A549 (cell line): ENCODE measurements at regions not wholly inside any gene's neighbourhood (a gene's known extent, or its start where the extent isn't known, plus 50 kb on each side); places are given as distances from the start of the nearest gene placed in this dataset.

Experiments used
- ATAC-seq, 2 experiments: fragments of 200-7000 bp in 1 of 2; fragments of >200 bp in 1 of 2; cut with Nextera tagmentation in 1 of 2; cut with Tn5 transposase in 1 of 2; 3 replicates each; pipeline versions ENCODE4 v1.8.0 to v1.9.1; 2018 to 2020; ENCODE audit warnings: mild to moderate bottlenecking in 1 of 2, moderate library complexity in 1 of 2
- CTCF ChIA-PET: fragments of 300-600 bp; sonication (Branson Sonifier 250); formaldehyde crosslinking; extraction: SDS; loops from one replicate; lab custom pipeline; 2021; ENCODE audit warnings: antibody characterized with exemption, inconsistent platforms; lab: Yijun Ruan, JAX
- POLR2A ChIA-PET: fragments of 350-600 bp; formaldehyde crosslinking; extraction: SDS; loops from one replicate; lab custom pipeline; 2021; ENCODE audit warnings: antibody characterized with exemption, inconsistent platforms; lab: Yijun Ruan, JAX
- DNase-seq, 2 experiments: peaks; one replicate each; pipeline versions ENCODE4 v3.0.0 to v3.0.0-alpha.2; 2011 to 2016; ENCODE audit warnings: low read depth in 1 of 2, low spot score in 1 of 2
- FAIRE-seq: peaks from 2 replicates; lab custom pipeline; 2011; peaks lifted over from hg19 to GRCh38; lab: Jason Lieb, UNC
- H3K27ac ChIP-seq, 2 experiments: fragments of >200 bp; sonication (Bioruptor Twin); formaldehyde crosslinking; 3 replicates each; pipeline ENCODE4 v1.5.1; 2016 to 2017
- H3K4me1 ChIP-seq: fragments of >200 bp; sonication (Bioruptor Twin); formaldehyde crosslinking; 3 replicates; pipeline ENCODE4 v1.6.1; 2016
- H3K4me2 ChIP-seq: fragments of >200 bp; sonication (Bioruptor Twin); formaldehyde crosslinking; 3 replicates; pipeline ENCODE4 v1.6.1; 2016
- H3K4me3 ChIP-seq: fragments of >200 bp; sonication (Bioruptor Twin); formaldehyde crosslinking; 3 replicates; pipeline ENCODE4 v1.5.1; 2016
- H3K9me3 ChIP-seq: fragments of >200 bp; sonication (Bioruptor Twin); formaldehyde crosslinking; 3 replicates; pipeline ENCODE4 v1.6.1; 2016
- BHLHE40 ChIP-seq: IDR thresholded peaks from 2 replicates; pipeline ENCODE4 v1.6.1; 2012; ENCODE audit warnings: low read depth, low read length, inconsistent platforms
- CHD2 ChIP-seq: fragments of 150-350 bp; IDR thresholded peaks from 2 replicates; pipeline ENCODE4 v1.6.1; 2014; ENCODE audit warnings: low read length; ENCODE audit not compliant: partially characterized antibody
- CHD4 ChIP-seq: fragments of 200-600 bp; sonication (generic); IDR thresholded peaks from 2 replicates; pipeline ENCODE4 v1.6.1; 2016; ENCODE audit warnings: antibody characterized with exemption, mild to moderate bottlenecking, borderline replicate concordance
- FOSL2 ChIP-seq, 2 experiments: fragments of 450-650 bp in 1 of 2; fragments of >200 bp in 1 of 2; sonication (Bioruptor Twin) in 1 of 2; formaldehyde crosslinking; IDR thresholded peaks; 2 replicates each; pipeline versions ENCODE4 v1.5.0 to v1.6.1; 2016 to 2020; ENCODE audit warnings: mild to moderate bottlenecking in 1 of 2, moderate library complexity in 1 of 2
- FOXS1 ChIP-seq: fragments of 250-450 bp; sonication (Bioruptor Pico); IDR thresholded peaks from 2 replicates; pipeline ENCODE4 v1.5.0; 2020; ENCODE audit warnings: mild to moderate bottlenecking, moderate library complexity
- HES2 ChIP-seq: fragments of >200 bp; sonication (Bioruptor Twin); formaldehyde crosslinking; IDR thresholded peaks from 2 replicates; pipeline ENCODE4 v1.6.1; 2016
- HEYL ChIP-seq: fragments of 250-450 bp; sonication (Bioruptor Pico); IDR thresholded peaks from 2 replicates; pipeline ENCODE4 v1.8.0; 2021; ENCODE audit warnings: mild to moderate bottlenecking, moderate library complexity
- HOXB5 ChIP-seq: fragments of 250-450 bp; sonication (Bioruptor Pico); IDR thresholded peaks from 2 replicates; pipeline ENCODE4 v1.5.0; 2020; ENCODE audit warnings: mild to moderate bottlenecking, moderate library complexity
- JUNB ChIP-seq: fragments of >200 bp; sonication (Bioruptor Twin); formaldehyde crosslinking; IDR thresholded peaks from 2 replicates; pipeline ENCODE4 v1.6.1; 2016
- KDM1A ChIP-seq: fragments of 200-600 bp; sonication (generic); IDR thresholded peaks from 2 replicates; pipeline ENCODE4 v1.6.1; 2016; ENCODE audit warnings: low read depth, mild to moderate bottlenecking
- MAZ ChIP-seq: fragments of 150-350 bp; IDR thresholded peaks from 2 replicates; pipeline ENCODE4 v1.6.1; 2014; ENCODE audit warnings: antibody characterized with exemption, low read depth, low read length, borderline replicate concordance
- NPAS2 ChIP-seq: fragments of 250-450 bp; sonication (Bioruptor Pico); IDR thresholded peaks from 2 replicates; pipeline ENCODE4 v1.8.0; 2022; ENCODE audit warnings: mild to moderate bottlenecking, moderate library complexity, borderline replicate concordance
- NR3C1 ChIP-seq: fragments of >200 bp; sonication (Bioruptor Twin); formaldehyde crosslinking; IDR thresholded peaks from 3 replicates; pipeline ENCODE4 v1.6.1; 2017
- POLR2AphosphoS2 ChIP-seq: conservative IDR thresholded peaks from 2 replicates; pipeline ENCODE4 v1.6.1; 2012; ENCODE audit warnings: low read length, improper control_type of control experiment, inconsistent platforms
- SREBF2 ChIP-seq: fragments of 450-650 bp; IDR thresholded peaks from 2 replicates; pipeline ENCODE4 v1.6.1; 2014; ENCODE audit warnings: mild to moderate bottlenecking, moderate library complexity
- ZNF302 ChIP-seq: fragments of 250-450 bp; sonication (Bioruptor Pico); IDR thresholded peaks from 2 replicates; pipeline ENCODE4 v1.9.0; 2021; ENCODE audit warnings: inconsistent platforms, mild to moderate bottlenecking, moderate library complexity
- ZSCAN20 ChIP-seq: fragments of 250-450 bp; sonication (Bioruptor Pico); IDR thresholded peaks from 2 replicates; pipeline ENCODE4 v1.8.0; 2022; ENCODE audit warnings: mild to moderate bottlenecking, moderate library complexity
- WGBS: methylation state at CpG from one replicate; pipeline ENCODE4 v1.1.6; 2017; ENCODE audit errors: missing lambda C conversion rate; 5-methylcytosine and 5-hydroxymethylcytosine counted together
- TF ChIP-seq, protein P1 (sequence below): IDR thresholded peaks from 2 replicates; pipeline ENCODE4 v1.6.1; 2012
- TF ChIP-seq, protein P2 (sequence below): fragments of 200-600 bp; sonication (generic); IDR thresholded peaks from 2 replicates; pipeline ENCODE4 v1.6.1; 2016; ENCODE audit warnings: antibody characterized with exemption, mild to moderate bottlenecking, moderate library complexity
- TF ChIP-seq, protein P3 (sequence below): fragments of 150-350 bp; IDR thresholded peaks from 2 replicates; pipeline ENCODE4 v1.6.1; 2014; ENCODE audit warnings: low read depth, mild to moderate bottlenecking, low read length

GRCh38 chr14:73778736-73779135 is 64.6 kb upstream of the PNMA1 start:
- ChIA-PET POLR2A (no interaction called here), CTCF (interaction anchor here (0.5 to 3.2 kb wide), 4 partner anchors 13 to 708 kb away, joined by 3 to 19 read pairs (median 4); a partner anchor contains a TSS)
- FAIRE-seq: no peak
- Histone ChIP-seq H3K9me3 (no peaks in the 10 kb centered on the region), H3K4me3 (no peak overlapping the region), H3K4me1 (peaks cover 7% of the 10 kb centered on the region), H3K27ac (no peak overlapping the region), H3K4me2 (no peak overlapping the region)
- no peak for ATAC-seq
- TF ChIP-seq SREBF2 (no peak), FOSL2 (IDR thresholded peaks at IDR 0.05) (no peak), FOSL2 (CRISPR knock-in tag; IDR thresholded peaks at IDR 0.05) (no peak), KDM1A (no peak), HOXB5 (CRISPR knock-in tag) (no peak), POLR2AphosphoS2 (no peak), HES2 (no peak), MAZ (no peak), ZNF302 (CRISPR knock-in tag) (no peak), JUNB (no peak), ZSCAN20 (CRISPR knock-in tag) (no peak), BHLHE40 (no peak)
- TF ChIP-seq, protein P1, sequence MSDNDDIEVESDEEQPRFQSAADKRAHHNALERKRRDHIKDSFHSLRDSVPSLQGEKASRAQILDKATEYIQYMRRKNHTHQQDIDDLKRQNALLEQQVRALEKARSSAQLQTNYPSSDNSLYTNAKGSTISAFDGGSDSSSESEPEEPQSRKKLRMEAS: no peak
- TF ChIP-seq, protein P2, sequence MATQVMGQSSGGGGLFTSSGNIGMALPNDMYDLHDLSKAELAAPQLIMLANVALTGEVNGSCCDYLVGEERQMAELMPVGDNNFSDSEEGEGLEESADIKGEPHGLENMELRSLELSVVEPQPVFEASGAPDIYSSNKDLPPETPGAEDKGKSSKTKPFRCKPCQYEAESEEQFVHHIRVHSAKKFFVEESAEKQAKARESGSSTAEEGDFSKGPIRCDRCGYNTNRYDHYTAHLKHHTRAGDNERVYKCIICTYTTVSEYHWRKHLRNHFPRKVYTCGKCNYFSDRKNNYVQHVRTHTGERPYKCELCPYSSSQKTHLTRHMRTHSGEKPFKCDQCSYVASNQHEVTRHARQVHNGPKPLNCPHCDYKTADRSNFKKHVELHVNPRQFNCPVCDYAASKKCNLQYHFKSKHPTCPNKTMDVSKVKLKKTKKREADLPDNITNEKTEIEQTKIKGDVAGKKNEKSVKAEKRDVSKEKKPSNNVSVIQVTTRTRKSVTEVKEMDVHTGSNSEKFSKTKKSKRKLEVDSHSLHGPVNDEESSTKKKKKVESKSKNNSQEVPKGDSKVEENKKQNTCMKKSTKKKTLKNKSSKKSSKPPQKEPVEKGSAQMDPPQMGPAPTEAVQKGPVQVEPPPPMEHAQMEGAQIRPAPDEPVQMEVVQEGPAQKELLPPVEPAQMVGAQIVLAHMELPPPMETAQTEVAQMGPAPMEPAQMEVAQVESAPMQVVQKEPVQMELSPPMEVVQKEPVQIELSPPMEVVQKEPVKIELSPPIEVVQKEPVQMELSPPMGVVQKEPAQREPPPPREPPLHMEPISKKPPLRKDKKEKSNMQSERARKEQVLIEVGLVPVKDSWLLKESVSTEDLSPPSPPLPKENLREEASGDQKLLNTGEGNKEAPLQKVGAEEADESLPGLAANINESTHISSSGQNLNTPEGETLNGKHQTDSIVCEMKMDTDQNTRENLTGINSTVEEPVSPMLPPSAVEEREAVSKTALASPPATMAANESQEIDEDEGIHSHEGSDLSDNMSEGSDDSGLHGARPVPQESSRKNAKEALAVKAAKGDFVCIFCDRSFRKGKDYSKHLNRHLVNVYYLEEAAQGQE: no peak
- TF ChIP-seq, protein P3, sequence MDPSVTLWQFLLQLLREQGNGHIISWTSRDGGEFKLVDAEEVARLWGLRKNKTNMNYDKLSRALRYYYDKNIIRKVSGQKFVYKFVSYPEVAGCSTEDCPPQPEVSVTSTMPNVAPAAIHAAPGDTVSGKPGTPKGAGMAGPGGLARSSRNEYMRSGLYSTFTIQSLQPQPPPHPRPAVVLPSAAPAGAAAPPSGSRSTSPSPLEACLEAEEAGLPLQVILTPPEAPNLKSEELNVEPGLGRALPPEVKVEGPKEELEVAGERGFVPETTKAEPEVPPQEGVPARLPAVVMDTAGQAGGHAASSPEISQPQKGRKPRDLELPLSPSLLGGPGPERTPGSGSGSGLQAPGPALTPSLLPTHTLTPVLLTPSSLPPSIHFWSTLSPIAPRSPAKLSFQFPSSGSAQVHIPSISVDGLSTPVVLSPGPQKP: no peak
- 96% methylated on average over 3 of the region's 3 CpGs for WGBS
- DNase-seq: no peak

GRCh38 chr14:73777420-73777819 is 63.2 kb upstream of the PNMA1 start:
- ATAC-seq (peak; percentile 45 to 63; a peak in 3 of 6 replicates), DNase-seq (no peak), FAIRE-seq (no peak)
- WGBS: 86% methylated on average over 7 of the region's 7 CpGs
- ChIA-PET CTCF (interaction anchor here (0.7 to 3.2 kb wide), 8 partner anchors 8 to 80 kb away, joined by 3 to 19 read pairs (median 4); partner anchors contain the start of gene PTGR2), POLR2A (interaction anchor here (0.6 to 1.3 kb wide), 2 partner anchors 8 to 75 kb away, joined by 3 read pairs; no protein-coding TSS in a partner anchor)
- Histone ChIP-seq H3K4me3 (no peak overlapping the region), H3K27ac (no peak overlapping the region), H3K4me1 (peaks cover under 1% of the 10 kb centered on the region), H3K4me2 (no peak overlapping the region), H3K9me3 (no peaks in the 10 kb centered on the region)
- TF ChIP-seq NPAS2 (no peak), FOXS1 (CRISPR knock-in tag) (no peak), HEYL (CRISPR knock-in tag) (no peak), CHD4 (no peak), NR3C1 (no peak), CHD2 (no peak), ZSCAN20 (CRISPR knock-in tag) (no peak)
